ENCODE measurements at regions not wholly inside any gene's neighbourhood (a gene's known extent, or its start where the extent isn't known, plus 50 kb on each side); places are given as distances from the start of the nearest gene placed in this dataset.

- H3K9ac ChIP-seq (ENCODE audit: low read length in 3 of 3) = no peak overlapping the region
- H3K27ac ChIP-seq (ENCODE audit: low read depth in 2 of 2, low read length in 2 of 2) = no peak overlapping the region
- H3K9me3 ChIP-seq (ENCODE audit: control insufficient read depth in 2 of 3, insufficient read depth in 1 of 3, low read length in 3 of 3) = no peaks in the 10 kb centered on the region
- no peaks in the 10 kb centered on the region for H3K4me1 ChIP-seq (ENCODE audit: control insufficient read depth in 2 of 3, insufficient read depth in 2 of 3, low read depth in 1 of 3, low read length in 3 of 3)
- TF ChIP-seq CTCF (IDR thresholded peaks at IDR 0.05; ENCODE audit: borderline replicate concordance, extremely low read depth, insufficient read depth) = no peak
- no peaks in the 10 kb centered on the region for H3K36me3 ChIP-seq (ENCODE audit: control insufficient read depth in 2 of 3, insufficient read depth in 3 of 3, low read length in 3 of 3)
- no peaks in the 10 kb centered on the region for H3K27me3 ChIP-seq (ENCODE audit: control insufficient read depth, insufficient read depth, low read length)
- no peak overlapping the region for H3K4me3 ChIP-seq (ENCODE audit: low read length in 3 of 3)
- no peak for FAIRE-seq
- intact Hi-C loops (cut with DNase I) = no loop called here
- DNase-seq = no peak
Observed at GRCh38 chr4:18626996-18627395, 605.4 kb upstream of the LCORL start.

- no peak for DNase-seq
- no peak overlapping the region for H3K27ac ChIP-seq (ENCODE audit: low read depth in 2 of 2, low read length in 2 of 2)
- H3K36me3 ChIP-seq (ENCODE audit: control insufficient read depth in 2 of 3, insufficient read depth in 3 of 3, low read length in 3 of 3) = no peaks in the 10 kb centered on the region
- H3K4me3 ChIP-seq (ENCODE audit: low read length in 3 of 3) = no peak overlapping the region
- H3K9me3 ChIP-seq (ENCODE audit: control insufficient read depth in 2 of 3, insufficient read depth in 1 of 3, low read length in 3 of 3) = no peaks in the 10 kb centered on the region
- no peaks in the 10 kb centered on the region for H3K4me1 ChIP-seq (ENCODE audit: control insufficient read depth in 2 of 3, insufficient read depth in 2 of 3, low read depth in 1 of 3, low read length in 3 of 3)
- no peak overlapping the region for H3K9ac ChIP-seq (ENCODE audit: low read length in 3 of 3)
- intact Hi-C loops (cut with DNase I) = no loop called here
- no peak for FAIRE-seq
- no peaks in the 10 kb centered on the region for H3K27me3 ChIP-seq (ENCODE audit: control insufficient read depth, insufficient read depth, low read length)
- no peak for TF ChIP-seq CTCF (IDR thresholded peaks at IDR 0.05; ENCODE audit: borderline replicate concordance, extremely low read depth, insufficient read depth)
Observed at GRCh38 chr4:18626366-18626765, 604.8 kb upstream of the LCORL start.

- intact Hi-C loops (cut with DNase I) = no loop called here
- FAIRE-seq = no peak
- TF ChIP-seq CTCF (IDR thresholded peaks at IDR 0.05; ENCODE audit: borderline replicate concordance, extremely low read depth, insufficient read depth) = no peak
Observed at GRCh38 chr4:18621186-18621585, 599.6 kb upstream of the LCORL start.

GRCh38 chr4:18616720-18617119 is 595.2 kb upstream of the LCORL start:
- intact Hi-C loops (cut with DNase I) = no loop called here
- no peak for TF ChIP-seq CTCF (IDR thresholded peaks at IDR 0.05; ENCODE audit: borderline replicate concordance, extremely low read depth, insufficient read depth)
- H3K27me3 ChIP-seq (ENCODE audit: control insufficient read depth, insufficient read depth, low read length) = no peaks in the 10 kb centered on the region

More at GRCh38 chr4:18621186-18621585, 599.6 kb upstream of the LCORL start:
- H3K4me3 ChIP-seq (ENCODE audit: low read length in 3 of 3) = no peak overlapping the region
- no peaks in the 10 kb centered on the region for H3K27me3 ChIP-seq (ENCODE audit: control insufficient read depth, insufficient read depth, low read length)
- DNase-seq = no peak
- H3K9me3 ChIP-seq (ENCODE audit: control insufficient read depth in 2 of 3, insufficient read depth in 1 of 3, low read length in 3 of 3) = no peaks in the 10 kb centered on the region
- no peak overlapping the region for H3K9ac ChIP-seq (ENCODE audit: low read length in 3 of 3)
- H3K4me1 ChIP-seq (ENCODE audit: control insufficient read depth in 2 of 3, insufficient read depth in 2 of 3, low read depth in 1 of 3, low read length in 3 of 3) = no peaks in the 10 kb centered on the region
- no peak overlapping the region for H3K27ac ChIP-seq (ENCODE audit: low read depth in 2 of 2, low read length in 2 of 2)
- H3K36me3 ChIP-seq (ENCODE audit: control insufficient read depth in 2 of 3, insufficient read depth in 3 of 3, low read length in 3 of 3) = no peaks in the 10 kb centered on the region

More at GRCh38 chr4:18616720-18617119, 595.2 kb upstream of the LCORL start:
- no peaks in the 10 kb centered on the region for H3K9me3 ChIP-seq (ENCODE audit: control insufficient read depth in 2 of 3, insufficient read depth in 1 of 3, low read length in 3 of 3)
- DNase-seq (no peak), FAIRE-seq (no peak)
- no peaks in the 10 kb centered on the region for H3K36me3 ChIP-seq (ENCODE audit: control insufficient read depth in 2 of 3, insufficient read depth in 3 of 3, low read length in 3 of 3)
- no peak overlapping the region for H3K4me3 ChIP-seq (ENCODE audit: low read length in 3 of 3)
- no peak overlapping the region for H3K9ac ChIP-seq (ENCODE audit: low read length in 3 of 3)
- H3K4me1 ChIP-seq (ENCODE audit: control insufficient read depth in 2 of 3, insufficient read depth in 2 of 3, low read depth in 1 of 3, low read length in 3 of 3) = no peaks in the 10 kb centered on the region
- no peak overlapping the region for H3K27ac ChIP-seq (ENCODE audit: low read depth in 2 of 2, low read length in 2 of 2)

Data from kidney (tissue), 13 donors.